BE2C (cell line): ENCODE measurements at regions not wholly inside any gene's neighbourhood (a gene's known extent, or its start where the extent isn't known, plus 50 kb on each side); places are given as distances from the start of the nearest gene placed in this dataset.

Experiments used
- DNase-seq: peaks from one replicate; pipeline ENCODE4 v3.0.0-alpha.2; 2020
- H3K27me3 ChIP-seq: fragments of 250-450 bp; sonication (Bioruptor Pico); 2 replicates; pipeline ENCODE4 v1.5.1; 2020; ENCODE audit warnings: mild to moderate bottlenecking
- H3K36me3 ChIP-seq: fragments of 250-450 bp; sonication (Bioruptor Pico); 2 replicates; pipeline ENCODE4 v1.5.1; 2020; ENCODE audit warnings: mild to moderate bottlenecking
- H3K4me1 ChIP-seq: fragments of 250-450 bp; sonication (Bioruptor Pico); 2 replicates; pipeline ENCODE4 v1.5.1; 2020
- H3K4me3 ChIP-seq: 2 replicates; pipeline ENCODE4 v1.5.1; 2011; ENCODE audit warnings: low read depth, low read length
- H3K9me3 ChIP-seq: fragments of 250-450 bp; sonication (Bioruptor Pico); 2 replicates; pipeline ENCODE4 v1.5.1; 2020
- CTCF ChIP-seq: IDR thresholded peaks from 2 replicates; pipeline ENCODE4 v1.5.1; 2012; ENCODE audit warnings: mild to moderate bottlenecking, low read depth, low read length

GRCh38 chr3:159263750-159264553, 462.1 kb downstream of the MFSD1 start:
- Histone ChIP-seq H3K4me3 (no peak overlapping the region), H3K9me3 (no peaks in the 10 kb centered on the region), H3K4me1 (peaks cover 7% of the 10 kb centered on the region), H3K36me3 (no peaks in the 10 kb centered on the region), H3K27me3 (no peaks in the 10 kb centered on the region)
- TF ChIP-seq CTCF, result peak; percentile 90
- peak; percentile 38 for DNase-seq

GRCh38 chr3:159265705-159266104, 463.9 kb downstream of the MFSD1 start:
- H3K4me1 ChIP-seq, result peaks cover 7% of the 10 kb centered on the region
- no peaks in the 10 kb centered on the region for H3K27me3 ChIP-seq
- peak; percentile 9 for DNase-seq
- H3K9me3 ChIP-seq, result no peaks in the 10 kb centered on the region
- TF ChIP-seq CTCF, result no peak
- no peak overlapping the region for H3K4me3 ChIP-seq
- H3K36me3 ChIP-seq, result no peaks in the 10 kb centered on the region

GRCh38 chr3:159266779-159267178, 464.9 kb downstream of the MFSD1 start:
- Histone ChIP-seq H3K27me3 (no peaks in the 10 kb centered on the region), H3K36me3 (no peaks in the 10 kb centered on the region), H3K4me1 (peaks cover 7% of the 10 kb centered on the region), H3K9me3 (no peaks in the 10 kb centered on the region), H3K4me3 (no peak overlapping the region)
- TF ChIP-seq CTCF, result peak; percentile 75
- DNase-seq, result peak; percentile 76

GRCh38 chr3:159271799-159272512, 470.1 kb downstream of the MFSD1 start:
- no peaks in the 10 kb centered on the region for H3K4me1 ChIP-seq
- peaks cover 5% of the 10 kb centered on the region for H3K27me3 ChIP-seq
- TF ChIP-seq CTCF, result no peak
- H3K9me3 ChIP-seq, result no peaks in the 10 kb centered on the region
- no peak overlapping the region for H3K4me3 ChIP-seq
- no peak for DNase-seq
- H3K36me3 ChIP-seq, result no peaks in the 10 kb centered on the region

- peak; percentile 15 for DNase-seq
- H3K27me3 ChIP-seq, result peaks cover 5% of the 10 kb centered on the region
- TF ChIP-seq CTCF, result no peak
- no peaks in the 10 kb centered on the region for H3K9me3 ChIP-seq
- no peaks in the 10 kb centered on the region for H3K36me3 ChIP-seq
- H3K4me3 ChIP-seq, result no peak overlapping the region
- no peaks in the 10 kb centered on the region for H3K4me1 ChIP-seq
Measured at GRCh38 chr3:159273070-159273469, 471.2 kb downstream of the MFSD1 start.

- no peak for DNase-seq
- TF ChIP-seq CTCF, result no peak
Measured at GRCh38 chr3:159273608-159274007, 471.8 kb downstream of the MFSD1 start.

More at GRCh38 chr3:159273608-159274007, 471.8 kb downstream of the MFSD1 start:
- no peaks in the 10 kb centered on the region for H3K4me1 ChIP-seq
- H3K36me3 ChIP-seq, result no peaks in the 10 kb centered on the region
- H3K4me3 ChIP-seq, result no peak overlapping the region
- H3K9me3 ChIP-seq, result no peaks in the 10 kb centered on the region
- H3K27me3 ChIP-seq, result peaks cover 5% of the 10 kb centered on the region
